Uterus (tissue), 3 donors: ENCODE measurements at regions not wholly inside any gene's neighbourhood (a gene's known extent, or its start where the extent isn't known, plus 50 kb on each side); places are given as distances from the start of the nearest gene placed in this dataset.

ENCODE experiments used
- DNase-seq, 2 donors: peaks; one replicate each; pipeline ENCODE4 v3.0.0-alpha.2; 2019 to 2020
- H3K27ac ChIP-seq, 2 donors: fragments of 200-600 bp; sonication (generic); 1 replicate in 1 of 2; 2 replicates in 1 of 2; pipeline ENCODE4 v1.5.1; 2016 to 2018
- H3K27me3 ChIP-seq, 2 donors: fragments of 200-600 bp; sonication (generic); one replicate each; pipeline ENCODE4 v1.5.1; 2018 to 2019; ENCODE audit warnings: control low read depth in 1 of 2
- H3K36me3 ChIP-seq, 2 donors: fragments of 200-600 bp; sonication (generic); one replicate each; pipeline ENCODE4 v1.5.1; 2019; ENCODE audit warnings: control low read depth in 1 of 2
- H3K4me1 ChIP-seq, 2 donors: fragments of 200-600 bp; sonication (generic); one replicate each; pipeline ENCODE4 v1.5.1; 2018 to 2019; ENCODE audit warnings: control low read depth in 1 of 2
- H3K4me3 ChIP-seq, 2 donors: fragments of 200-600 bp; sonication (generic); 1 replicate in 1 of 2; 2 replicates in 1 of 2; pipeline ENCODE4 v1.5.1; 2018 to 2019; ENCODE audit warnings: mild to moderate bottlenecking in 1 of 2
- H3K9me3 ChIP-seq, 2 donors: fragments of 200-600 bp; sonication (generic); one replicate each; pipeline ENCODE4 v1.5.1; 2019; ENCODE audit warnings: control low read depth in 1 of 2
- CTCF ChIP-seq, 4 experiments: fragments of 200-600 bp in 2 of 4; fragments of 450-650 bp in 2 of 4; sonication (generic) in 2 of 4; IDR thresholded peaks; one replicate each; pipeline ENCODE4 v1.5.1; 2016 to 2019; ENCODE audit warnings: antibody characterized with exemption in 4 of 4, mild to moderate bottlenecking in 2 of 4, moderate library complexity in 1 of 4
- POLR2A ChIP-seq, 2 donors: fragments of 450-650 bp; IDR thresholded peaks; one replicate each; pipeline ENCODE4 v1.6.1; 2016; ENCODE audit warnings: antibody characterized with exemption in 2 of 2, mild to moderate bottlenecking in 1 of 2, moderate library complexity in 1 of 2
- intact Hi-C: fragments of 100-400 bp; cut with DNase I; formaldehyde crosslinking; loops from one replicate; pipeline ENCODE4 v1.15.1; 2023; ENCODE audit warnings: low total_unique reads
- donor health status: DM: yes; HTN: yes; CAD: no.

DNA sequence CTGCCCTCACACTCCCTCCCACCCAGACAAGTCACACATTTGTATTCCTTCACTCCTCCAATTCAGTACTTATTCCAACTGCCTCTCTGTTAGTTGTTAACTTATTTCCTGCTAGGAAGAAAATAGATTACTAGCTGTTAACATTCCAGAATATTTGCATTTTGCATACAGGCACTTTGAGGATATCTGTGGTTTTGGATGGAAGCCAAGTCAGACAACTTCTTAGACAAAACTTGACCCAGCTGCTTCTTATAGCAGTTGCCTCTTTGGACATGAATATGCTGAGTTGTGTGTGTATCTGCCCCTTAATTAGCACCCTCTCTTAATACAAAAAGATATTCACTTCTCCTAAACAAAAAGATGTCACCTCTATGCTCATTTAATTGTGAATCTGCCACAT, 1280.6 kb upstream of the ACO1 start:
- Histone ChIP-seq H3K4me3 (no peak overlapping the region), H3K9me3 (no peaks in the 10 kb centered on the region), H3K4me1 (no peaks in the 10 kb centered on the region), H3K27me3 (no peaks in the 10 kb centered on the region), H3K36me3 (no peaks in the 10 kb centered on the region), H3K27ac (no peak overlapping the region)
- no peak for DNase-seq
- intact Hi-C loops: no loop called here
- TF ChIP-seq CTCF (IDR thresholded peaks at IDR 0.05) (no peak), POLR2A (IDR thresholded peaks at IDR 0.05) (no peak)

- Histone ChIP-seq H3K27me3 (no peaks in the 10 kb centered on the region), H3K27ac (no peak overlapping the region), H3K4me1 (no peaks in the 10 kb centered on the region), H3K36me3 (no peaks in the 10 kb centered on the region), H3K4me3 (no peak overlapping the region), H3K9me3 (no peaks in the 10 kb centered on the region)
- intact Hi-C loops: no loop called here
- TF ChIP-seq CTCF (IDR thresholded peaks at IDR 0.05): no peak
- no peak for TF ChIP-seq POLR2A (IDR thresholded peaks at IDR 0.05)
- no peak for DNase-seq
Measured at GRCh38 chr9:31104249-31104648, 1280.2 kb upstream of the ACO1 start.

DNA sequence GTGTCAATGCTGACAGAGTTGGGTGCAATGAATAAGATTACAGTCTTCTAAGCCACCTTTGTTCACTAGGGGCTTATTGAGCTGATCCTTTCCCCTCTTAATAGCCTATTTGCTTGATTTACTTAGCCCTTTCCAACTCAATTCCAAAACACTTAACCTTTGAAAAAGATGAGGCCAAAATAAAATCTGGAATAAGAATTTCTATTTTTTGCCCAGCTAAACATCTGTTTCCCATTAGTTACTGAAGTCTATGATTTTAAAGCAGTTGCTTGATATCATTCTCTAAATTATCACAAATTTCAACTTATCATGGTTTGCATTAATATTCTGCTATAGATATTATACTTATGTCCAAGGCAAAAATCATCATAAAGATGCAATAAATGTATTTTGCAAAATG, 1272.0 kb upstream of the ACO1 start:
- Histone ChIP-seq H3K27ac (no peak overlapping the region), H3K9me3 (no peaks in the 10 kb centered on the region), H3K36me3 (no peaks in the 10 kb centered on the region), H3K4me1 (no peaks in the 10 kb centered on the region), H3K27me3 (no peaks in the 10 kb centered on the region), H3K4me3 (no peak overlapping the region)
- DNase-seq: no peak
- intact Hi-C loops: no loop called here
- no peak for TF ChIP-seq POLR2A (IDR thresholded peaks at IDR 0.05)
- no peak for TF ChIP-seq CTCF (IDR thresholded peaks at IDR 0.05)

GRCh38 chr9:31114346-31114745, 1270.1 kb upstream of the ACO1 start:
- Histone ChIP-seq H3K4me3 (no peak overlapping the region), H3K9me3 (no peaks in the 10 kb centered on the region), H3K27me3 (no peaks in the 10 kb centered on the region), H3K36me3 (no peaks in the 10 kb centered on the region), H3K4me1 (no peaks in the 10 kb centered on the region), H3K27ac (no peak overlapping the region)
- TF ChIP-seq POLR2A (IDR thresholded peaks at IDR 0.05) (no peak), CTCF (IDR thresholded peaks at IDR 0.05) (no peak)
- no peak for DNase-seq
- intact Hi-C loops: no loop called here

DNA sequence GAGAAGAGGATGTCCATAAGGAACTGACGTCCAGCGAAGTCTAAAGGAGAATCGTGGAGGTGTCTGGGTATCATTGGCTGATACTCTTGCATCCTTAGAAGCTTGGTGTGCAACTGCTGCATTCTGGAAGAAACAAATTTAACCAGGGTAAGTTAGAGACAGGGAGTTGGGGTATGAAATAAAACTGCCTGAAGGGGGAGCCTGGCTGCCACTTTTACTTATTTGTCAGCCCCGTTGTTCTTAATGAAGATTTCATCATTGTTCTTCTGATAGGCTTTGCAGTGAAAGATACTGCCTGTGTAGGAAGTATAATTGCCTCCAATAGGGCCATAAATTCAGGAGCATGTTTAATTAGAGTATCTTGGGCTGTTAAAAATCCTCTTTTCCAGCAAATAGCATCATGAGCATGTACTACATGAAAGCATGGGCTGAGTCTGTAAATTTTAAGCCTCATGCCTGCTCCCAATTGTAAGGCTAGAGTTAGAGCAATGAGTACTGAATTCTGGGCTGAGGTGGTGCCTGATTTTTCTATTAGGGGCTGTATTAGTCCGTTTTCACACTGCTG, 1264.5 kb upstream of the ACO1 start:
- Histone ChIP-seq H3K27ac (no peak overlapping the region), H3K4me3 (no peak overlapping the region), H3K36me3 (no peaks in the 10 kb centered on the region), H3K4me1 (no peaks in the 10 kb centered on the region), H3K27me3 (no peaks in the 10 kb centered on the region), H3K9me3 (no peaks in the 10 kb centered on the region)
- TF ChIP-seq CTCF (IDR thresholded peaks at IDR 0.05) (peak in 1 of 4 experiments; percentile 37), POLR2A (IDR thresholded peaks at IDR 0.05) (no peak)
- no peak for DNase-seq
- intact Hi-C loops: no loop called here
